ENCODE measurements at regions not wholly inside any gene's neighbourhood (a gene's known extent, or its start where the extent isn't known, plus 50 kb on each side); places are given as distances from the start of the nearest gene placed in this dataset.
A peak's percentile ranks its signal among the peaks of the same experiment; 100 is the strongest.
"Not testable (repeated sequence)": the region's sequence is repeated elsewhere in the genome, so short reads cannot be mapped to it uniquely, and the experiment has no call there.

DNA sequence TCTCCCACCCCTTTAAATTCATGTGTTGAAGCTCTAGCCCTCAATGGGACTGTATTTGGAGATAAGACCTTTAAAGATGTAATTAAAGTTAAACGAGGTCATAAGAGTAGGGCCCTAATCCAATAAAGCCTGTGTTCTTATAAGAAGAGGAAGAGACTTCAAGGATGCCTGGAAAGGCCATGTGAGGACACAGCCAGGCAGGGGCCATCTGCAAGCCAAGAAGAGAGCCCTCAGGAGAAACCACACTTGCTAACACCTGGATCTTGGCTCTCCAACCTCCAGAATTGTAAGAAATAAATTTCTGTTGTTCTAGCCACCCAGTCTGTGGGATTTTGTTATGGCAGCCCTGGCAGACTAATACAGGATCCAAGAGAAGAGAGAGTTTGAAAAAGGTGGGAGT, 683.5 kb downstream of the TTLL7 start:
- CTCF ChIA-PET; ATAC-seq; H3K4me1 ChIP-seq (ENCODE audit: control insufficient read depth in 2 of 2, insufficient read depth in 2 of 2, low read length in 2 of 2); H3K4me1 Mint-ChIP-seq; H3K4me3 Mint-ChIP-seq; H3K9me3 ChIP-seq (ENCODE audit: control insufficient read depth in 2 of 3, low read length in 3 of 3); DNase-seq; H3K27ac ChIP-seq (ENCODE audit: low read depth, low read length); H3K4me3 ChIP-seq (ENCODE audit: low read length); H3K27me3 Mint-ChIP-seq; H3K36me3 ChIP-seq (ENCODE audit: control insufficient read depth in 2 of 3, insufficient read depth in 3 of 3, low read length in 3 of 3); H3K9me3 Mint-ChIP-seq; H3K36me3 Mint-ChIP-seq; POLR2A ChIA-PET; H3K27me3 ChIP-seq (ENCODE audit: control insufficient read depth in 2 of 2, insufficient read depth in 2 of 2, low read length in 2 of 2): not testable (repeated sequence)
- intact Hi-C loops (cut with micrococcal nuclease), result loop anchor here in 1 of 2 donors (10.0 kb wide), 1 partner anchor 809 kb away; no protein-coding TSS in a partner anchor
- peak overlapping the region in 1 of 9 donors; percentile 3 for H3K27ac Mint-ChIP-seq

DNA sequence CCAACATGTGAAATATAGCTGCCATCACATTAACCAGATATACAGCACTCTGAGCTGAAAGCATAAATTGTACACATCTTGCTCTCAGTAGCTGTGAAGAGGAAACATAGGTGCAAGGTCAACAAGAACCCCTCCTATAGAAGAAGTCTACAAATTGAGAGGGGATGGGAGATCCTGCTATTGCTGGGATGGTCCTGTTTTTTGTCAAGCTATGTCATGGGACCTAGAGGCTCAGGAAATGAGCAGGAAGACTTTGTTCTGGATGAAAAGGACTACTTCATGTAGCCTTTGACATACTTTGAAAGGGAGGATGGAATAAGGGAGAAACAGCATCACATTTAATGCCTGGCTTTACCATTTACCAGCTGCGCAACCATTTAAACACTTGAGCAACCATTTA, 688.8 kb downstream of the TTLL7 start:
- peak overlapping the region in 2 of 9 donors; percentile 41 to 59 for H3K27ac Mint-ChIP-seq
- H3K27me3 ChIP-seq (ENCODE audit: control insufficient read depth in 2 of 2, insufficient read depth in 2 of 2, low read length in 2 of 2); DNase-seq; H3K27me3 Mint-ChIP-seq; H3K4me3 ChIP-seq (ENCODE audit: low read length); H3K36me3 ChIP-seq (ENCODE audit: control insufficient read depth in 2 of 3, insufficient read depth in 3 of 3, low read length in 3 of 3); H3K9me3 ChIP-seq (ENCODE audit: control insufficient read depth in 2 of 3, low read length in 3 of 3); ATAC-seq; POLR2A ChIA-PET; H3K4me1 ChIP-seq (ENCODE audit: control insufficient read depth in 2 of 2, insufficient read depth in 2 of 2, low read length in 2 of 2); H3K27ac ChIP-seq (ENCODE audit: low read depth, low read length); H3K9me3 Mint-ChIP-seq; H3K4me3 Mint-ChIP-seq; H3K36me3 Mint-ChIP-seq: not testable (repeated sequence)
- CTCF ChIA-PET, result interaction anchor here (1.1 to 1.8 kb wide), 2 partner anchors 255 to 551 kb away, joined by 3 read pairs; no protein-coding TSS in a partner anchor
- intact Hi-C loops (cut with micrococcal nuclease), result loop anchor here in 1 of 2 donors (1.0 to 10.0 kb wide), 2 partner anchors 273 to 815 kb away; no protein-coding TSS in a partner anchor
- peaks cover 3 to 16% (median 8%) of the 10 kb centered on the region in 7 donors for H3K4me1 Mint-ChIP-seq

DNA sequence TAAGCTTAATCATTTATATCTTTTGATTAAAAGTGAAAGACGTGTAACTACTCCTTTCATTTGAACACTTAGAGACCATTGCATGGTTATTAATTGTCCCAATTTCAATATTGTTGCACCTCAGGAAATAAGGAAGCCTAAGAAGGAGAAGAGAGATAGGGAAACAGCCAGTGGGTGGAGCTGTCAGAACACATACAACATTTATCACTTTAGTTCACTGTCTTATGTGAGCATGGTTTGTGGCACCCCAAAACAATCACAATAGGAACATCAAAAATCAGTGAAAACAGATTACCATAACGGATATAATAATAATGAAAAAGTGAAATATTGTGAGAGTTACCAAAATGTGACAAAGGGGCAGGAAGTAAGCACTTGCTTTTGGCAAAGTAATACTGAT, 689.9 kb downstream of the TTLL7 start:
- intact Hi-C loops (cut with micrococcal nuclease), result loop anchor here in 1 of 2 donors (1.0 kb wide), 1 partner anchor 551 kb away; no protein-coding TSS in a partner anchor
- peak overlapping the region in 4 of 9 donors; percentile 28 to 57 (median 46) for H3K27ac Mint-ChIP-seq
- H3K4me1 ChIP-seq (ENCODE audit: control insufficient read depth in 2 of 2, insufficient read depth in 2 of 2, low read length in 2 of 2); H3K36me3 ChIP-seq (ENCODE audit: control insufficient read depth in 2 of 3, insufficient read depth in 3 of 3, low read length in 3 of 3); H3K4me3 Mint-ChIP-seq; H3K27me3 Mint-ChIP-seq; H3K36me3 Mint-ChIP-seq; POLR2A ChIA-PET; H3K27me3 ChIP-seq (ENCODE audit: control insufficient read depth in 2 of 2, insufficient read depth in 2 of 2, low read length in 2 of 2); H3K4me3 ChIP-seq (ENCODE audit: low read length); H3K9me3 Mint-ChIP-seq; ATAC-seq; H3K27ac ChIP-seq (ENCODE audit: low read depth, low read length); H3K9me3 ChIP-seq (ENCODE audit: control insufficient read depth in 2 of 3, low read length in 3 of 3): not testable (repeated sequence)
- CTCF ChIA-PET, result interaction anchor here (1.8 kb wide), 1 partner anchor 552 kb away, joined by 3 read pairs; no protein-coding TSS in a partner anchor
- peak in 5 of 9 donors; percentile 0 to 36 (median 10) for DNase-seq
- H3K4me1 Mint-ChIP-seq, result peaks cover 3 to 16% (median 8%) of the 10 kb centered on the region in 7 donors

DNA sequence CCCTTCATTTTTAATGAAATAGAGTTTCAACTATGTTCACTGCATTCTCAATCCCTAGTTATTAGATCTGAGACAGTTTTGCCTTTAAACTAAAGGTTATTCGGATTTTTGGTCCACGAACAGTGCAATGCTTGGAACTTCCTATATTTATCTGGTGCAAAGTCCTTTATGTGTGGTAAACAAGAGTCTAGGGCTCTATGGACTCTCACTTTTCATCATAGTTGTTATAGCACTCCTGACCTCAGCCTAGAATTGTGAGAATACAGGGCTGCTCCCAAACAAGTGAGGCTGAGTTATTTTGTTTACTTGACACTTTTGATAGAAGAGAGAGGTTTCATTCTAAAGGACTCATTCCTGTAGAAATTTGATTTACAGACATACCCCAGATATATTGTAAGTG, 692.1 kb downstream of the TTLL7 start:
- H3K36me3 ChIP-seq (ENCODE audit: control insufficient read depth in 2 of 3, insufficient read depth in 3 of 3, low read length in 3 of 3); H3K27ac ChIP-seq (ENCODE audit: low read depth, low read length); H3K27me3 ChIP-seq (ENCODE audit: control insufficient read depth in 2 of 2, insufficient read depth in 2 of 2, low read length in 2 of 2); H3K9me3 Mint-ChIP-seq; H3K4me1 ChIP-seq (ENCODE audit: control insufficient read depth in 2 of 2, insufficient read depth in 2 of 2, low read length in 2 of 2); ATAC-seq; H3K4me3 Mint-ChIP-seq; H3K27ac Mint-ChIP-seq; DNase-seq; CTCF ChIA-PET; intact Hi-C loops (cut with micrococcal nuclease); H3K36me3 Mint-ChIP-seq; POLR2A ChIA-PET; H3K27me3 Mint-ChIP-seq; H3K9me3 ChIP-seq (ENCODE audit: control insufficient read depth in 2 of 3, low read length in 3 of 3); H3K4me3 ChIP-seq (ENCODE audit: low read length): not testable (repeated sequence)
- peaks cover 3 to 16% (median 8%) of the 10 kb centered on the region in 7 donors for H3K4me1 Mint-ChIP-seq

DNA sequence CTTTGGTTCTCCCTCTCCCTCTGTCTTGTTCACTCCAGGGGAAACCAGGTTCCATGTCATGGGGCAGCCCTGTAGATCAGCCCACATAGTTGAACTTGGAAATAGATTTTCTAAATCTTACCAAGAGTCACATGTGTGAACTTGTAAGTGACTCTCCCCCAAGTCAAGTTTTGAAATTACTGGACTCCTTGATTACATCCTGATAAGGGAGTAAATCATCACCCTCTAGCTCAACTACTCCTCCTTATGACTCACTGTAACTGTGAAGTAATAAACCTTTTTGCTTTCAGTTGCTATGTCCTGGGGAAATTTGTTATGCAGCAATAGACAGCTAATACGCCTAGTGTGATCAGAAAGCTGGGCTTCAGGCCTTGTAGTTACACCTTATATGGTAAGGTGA, 703.3 kb downstream of the TTLL7 start:
- H3K4me3 ChIP-seq (ENCODE audit: low read length); H3K4me1 ChIP-seq (ENCODE audit: control insufficient read depth in 2 of 2, insufficient read depth in 2 of 2, low read length in 2 of 2); CTCF ChIA-PET; H3K27me3 Mint-ChIP-seq; H3K4me1 Mint-ChIP-seq; H3K4me3 Mint-ChIP-seq; H3K27ac ChIP-seq (ENCODE audit: low read depth, low read length); H3K27ac Mint-ChIP-seq; H3K36me3 ChIP-seq (ENCODE audit: control insufficient read depth in 2 of 3, insufficient read depth in 3 of 3, low read length in 3 of 3); intact Hi-C loops (cut with micrococcal nuclease); ATAC-seq; DNase-seq; H3K27me3 ChIP-seq (ENCODE audit: control insufficient read depth in 2 of 2, insufficient read depth in 2 of 2, low read length in 2 of 2); H3K9me3 ChIP-seq (ENCODE audit: control insufficient read depth in 2 of 3, low read length in 3 of 3); POLR2A ChIA-PET: not testable (repeated sequence)
- H3K36me3 Mint-ChIP-seq, result peaks cover 0 to 11% (median 9%) of the 10 kb centered on the region in 5 donors
- H3K9me3 Mint-ChIP-seq, result peaks cover 0 to 20% (median 2%) of the 10 kb centered on the region in 11 donors

DNA sequence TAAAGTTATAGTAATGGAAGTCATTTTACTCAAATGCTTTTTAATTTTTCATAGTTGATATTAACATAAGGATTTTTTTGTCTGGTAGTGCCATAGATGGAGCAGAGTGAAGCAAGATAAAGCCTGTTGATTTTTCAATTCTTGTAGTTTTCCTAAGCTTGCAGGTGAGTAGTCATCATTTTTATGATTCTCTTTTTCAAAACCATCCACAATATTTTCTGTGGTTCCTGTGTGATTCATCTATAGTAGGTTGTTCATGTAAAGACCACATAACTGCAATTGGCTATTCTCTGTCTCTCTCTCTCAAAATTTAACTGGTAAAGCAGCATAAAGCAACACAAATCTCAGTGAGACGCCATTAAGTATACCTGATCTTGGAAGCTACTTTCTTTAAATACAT, 711.5 kb downstream of the TTLL7 start:
- not testable (repeated sequence) for ATAC-seq

DNA sequence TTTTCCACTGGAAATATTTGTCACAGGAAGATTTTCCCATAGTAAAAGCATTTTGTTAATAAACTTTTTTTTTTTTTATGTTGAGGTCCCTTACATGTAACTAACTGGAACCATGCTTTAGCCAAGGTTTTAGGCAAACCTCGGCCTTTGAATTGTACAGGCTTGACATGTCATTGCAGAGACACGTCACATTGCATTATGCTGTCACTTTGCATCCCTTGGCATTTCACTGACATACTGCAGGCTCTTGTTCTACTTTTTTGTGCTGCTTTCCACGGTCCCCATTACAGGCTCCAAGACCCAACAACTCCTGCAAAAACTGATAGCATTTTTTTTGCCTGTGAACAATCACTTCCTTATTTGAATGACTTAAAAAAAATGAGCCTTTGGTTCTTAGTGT, 724.3 kb downstream of the TTLL7 start:
- H3K36me3 ChIP-seq (ENCODE audit: control insufficient read depth in 2 of 3, insufficient read depth in 3 of 3, low read length in 3 of 3); intact Hi-C loops (cut with micrococcal nuclease); H3K9me3 Mint-ChIP-seq; H3K27me3 Mint-ChIP-seq; H3K27ac ChIP-seq (ENCODE audit: low read depth, low read length); H3K4me3 Mint-ChIP-seq; H3K4me3 ChIP-seq (ENCODE audit: low read length); H3K36me3 Mint-ChIP-seq; H3K27ac Mint-ChIP-seq; DNase-seq; CTCF ChIA-PET; H3K9me3 ChIP-seq (ENCODE audit: control insufficient read depth in 2 of 3, low read length in 3 of 3); H3K4me1 Mint-ChIP-seq; POLR2A ChIA-PET; H3K4me1 ChIP-seq (ENCODE audit: control insufficient read depth in 2 of 2, insufficient read depth in 2 of 2, low read length in 2 of 2); ATAC-seq; H3K27me3 ChIP-seq (ENCODE audit: control insufficient read depth in 2 of 2, insufficient read depth in 2 of 2, low read length in 2 of 2): not testable (repeated sequence)

More for the DNA sequence above, 711.5 kb downstream of the TTLL7 start:
- H3K27me3 Mint-ChIP-seq; H3K27me3 ChIP-seq (ENCODE audit: control insufficient read depth in 2 of 2, insufficient read depth in 2 of 2, low read length in 2 of 2); intact Hi-C loops (cut with micrococcal nuclease); H3K4me3 ChIP-seq (ENCODE audit: low read length); H3K4me1 ChIP-seq (ENCODE audit: control insufficient read depth in 2 of 2, insufficient read depth in 2 of 2, low read length in 2 of 2); H3K36me3 ChIP-seq (ENCODE audit: control insufficient read depth in 2 of 3, insufficient read depth in 3 of 3, low read length in 3 of 3); H3K27ac Mint-ChIP-seq; H3K27ac ChIP-seq (ENCODE audit: low read depth, low read length); POLR2A ChIA-PET; DNase-seq; H3K36me3 Mint-ChIP-seq; CTCF ChIA-PET; H3K4me1 Mint-ChIP-seq; H3K9me3 ChIP-seq (ENCODE audit: control insufficient read depth in 2 of 3, low read length in 3 of 3); H3K4me3 Mint-ChIP-seq; H3K9me3 Mint-ChIP-seq: not testable (repeated sequence)
